ENCODE measurements at regions not wholly inside any gene's neighbourhood (a gene's known extent, or its start where the extent isn't known, plus 50 kb on each side); places are given as distances from the start of the nearest gene placed in this dataset.
A peak's percentile ranks its signal among the peaks of the same experiment; 100 is the strongest.
"Not testable (repeated sequence)": the region's sequence is repeated elsewhere in the genome, so short reads cannot be mapped to it uniquely, and the experiment has no call there.

- 70 to 81% (median 80%) methylated on average over 8 of the region's 8 CpGs for WGBS, 3 donors
- H3K9me3 ChIP-seq (ENCODE audit: control insufficient read depth in 2 of 2, insufficient read depth in 1 of 2, low read depth in 1 of 2, low read length in 1 of 2) = peaks cover 0 to 4% of the 10 kb centered on the region in 2 donors
- DNase-seq = no peak
- H3K4me1 ChIP-seq (ENCODE audit: control insufficient read depth in 3 of 3, insufficient read depth in 2 of 3, low read depth in 1 of 3, low read length in 2 of 3) = no peaks in the 10 kb centered on the region
- no peaks in the 10 kb centered on the region for H3K27me3 ChIP-seq (ENCODE audit: control insufficient read depth in 3 of 3, insufficient read depth in 3 of 3, low read length in 3 of 3)
- no peak for FAIRE-seq
- H3K27ac ChIP-seq (ENCODE audit: low read depth in 1 of 3, low read length in 2 of 3) = no peak overlapping the region
- no peak overlapping the region for H3K4me3 ChIP-seq (ENCODE audit: low read depth in 1 of 3, low read length in 3 of 3)
- H3K36me3 ChIP-seq (ENCODE audit: control insufficient read depth in 3 of 3, insufficient read depth in 2 of 3, low read depth in 1 of 3, low read length in 3 of 3) = no peaks in the 10 kb centered on the region
Observed at GRCh38 chr3:8436661-8437287, 64.8 kb upstream of the LMCD1 start.

- Histone ChIP-seq H3K9me3 (ENCODE audit: control insufficient read depth in 2 of 2, insufficient read depth in 1 of 2, low read depth in 1 of 2, low read length in 1 of 2) (peaks cover 0 to 4% of the 10 kb centered on the region in 2 donors), H3K36me3 (ENCODE audit: control insufficient read depth in 3 of 3, insufficient read depth in 2 of 3, low read depth in 1 of 3, low read length in 3 of 3) (no peaks in the 10 kb centered on the region), H3K4me3 (ENCODE audit: low read depth in 1 of 3, low read length in 3 of 3) (no peak overlapping the region), H3K27ac (ENCODE audit: low read depth in 1 of 3, low read length in 2 of 3) (no peak overlapping the region), H3K27me3 (ENCODE audit: control insufficient read depth in 3 of 3, insufficient read depth in 3 of 3, low read length in 3 of 3) (no peaks in the 10 kb centered on the region), H3K4me1 (ENCODE audit: control insufficient read depth in 3 of 3, insufficient read depth in 2 of 3, low read depth in 1 of 3, low read length in 2 of 3) (peaks cover 0 to 15% (median 0%) of the 10 kb centered on the region in 3 donors)
- 85 to 89% (median 87%) methylated on average over 6 of the region's 7 CpGs for WGBS, 3 donors
- FAIRE-seq (no peak), DNase-seq (no peak)
Observed at GRCh38 chr3:8438507-8439079, 63.0 kb upstream of the LMCD1 start.

- not testable (repeated sequence) for H3K36me3 ChIP-seq (ENCODE audit: control insufficient read depth in 3 of 3, insufficient read depth in 2 of 3, low read depth in 1 of 3, low read length in 3 of 3); FAIRE-seq; H3K27me3 ChIP-seq (ENCODE audit: control insufficient read depth in 3 of 3, insufficient read depth in 3 of 3, low read length in 3 of 3); H3K27ac ChIP-seq (ENCODE audit: low read depth in 1 of 3, low read length in 2 of 3); H3K9me3 ChIP-seq (ENCODE audit: control insufficient read depth in 2 of 2, insufficient read depth in 1 of 2, low read depth in 1 of 2, low read length in 1 of 2); DNase-seq; H3K4me3 ChIP-seq (ENCODE audit: low read depth in 1 of 3, low read length in 3 of 3)
- WGBS, 3 donors = 97 to 100% (median 98%) methylated on average over 9 to 30 of the region's 30 CpGs
- H3K4me1 ChIP-seq (ENCODE audit: control insufficient read depth in 3 of 3, insufficient read depth in 2 of 3, low read depth in 1 of 3, low read length in 2 of 3) = peaks cover 0 to 28% (median 4%) of the 10 kb centered on the region in 3 donors
Observed at GRCh38 chr3:8440142-8440541, 61.5 kb upstream of the LMCD1 start.

GRCh38 chr3:8441969-8442559 lies 59.6 kb upstream of the LMCD1 start:
- no peaks in the 10 kb centered on the region for H3K36me3 ChIP-seq (ENCODE audit: control insufficient read depth in 3 of 3, insufficient read depth in 2 of 3, low read depth in 1 of 3, low read length in 3 of 3)
- no peak for FAIRE-seq
- peaks cover 0 to 4% of the 10 kb centered on the region in 2 donors for H3K9me3 ChIP-seq (ENCODE audit: control insufficient read depth in 2 of 2, insufficient read depth in 1 of 2, low read depth in 1 of 2, low read length in 1 of 2)
- peak; percentile 68 to 78 for DNase-seq
- WGBS, 3 donors = 44 to 52% (median 47%) methylated on average over 8 of the region's 8 CpGs
- H3K27me3 ChIP-seq (ENCODE audit: control insufficient read depth in 3 of 3, insufficient read depth in 3 of 3, low read length in 3 of 3) = no peaks in the 10 kb centered on the region
- no peak overlapping the region for H3K4me3 ChIP-seq (ENCODE audit: low read depth in 1 of 3, low read length in 3 of 3)
- no peak overlapping the region for H3K27ac ChIP-seq (ENCODE audit: low read depth in 1 of 3, low read length in 2 of 3)
- peaks cover 0 to 28% (median 4%) of the 10 kb centered on the region in 3 donors for H3K4me1 ChIP-seq (ENCODE audit: control insufficient read depth in 3 of 3, insufficient read depth in 2 of 3, low read depth in 1 of 3, low read length in 2 of 3)

GRCh38 chr3:8442993-8443650 lies 58.5 kb upstream of the LMCD1 start:
- Histone ChIP-seq H3K4me3 (ENCODE audit: low read depth in 1 of 3, low read length in 3 of 3) (no peak overlapping the region), H3K27ac (ENCODE audit: low read depth in 1 of 3, low read length in 2 of 3) (peak overlapping the region in 2 of 3 donors; percentile 37 to 88), H3K9me3 (ENCODE audit: control insufficient read depth in 2 of 2, insufficient read depth in 1 of 2, low read depth in 1 of 2, low read length in 1 of 2) (peaks cover 0 to 4% of the 10 kb centered on the region in 2 donors), H3K4me1 (ENCODE audit: control insufficient read depth in 3 of 3, insufficient read depth in 2 of 3, low read depth in 1 of 3, low read length in 2 of 3) (peaks cover 0 to 28% (median 4%) of the 10 kb centered on the region in 3 donors), H3K27me3 (ENCODE audit: control insufficient read depth in 3 of 3, insufficient read depth in 3 of 3, low read length in 3 of 3) (no peaks in the 10 kb centered on the region), H3K36me3 (ENCODE audit: control insufficient read depth in 3 of 3, insufficient read depth in 2 of 3, low read depth in 1 of 3, low read length in 3 of 3) (no peaks in the 10 kb centered on the region)
- DNase-seq (peak in 1 of 2 donors; percentile 24), FAIRE-seq (no peak)
- 64 to 68% (median 66%) methylated on average over 4 of the region's 4 CpGs for WGBS, 3 donors

GRCh38 chr3:8443829-8444791 lies 57.5 kb upstream of the LMCD1 start:
- no peaks in the 10 kb centered on the region for H3K36me3 ChIP-seq (ENCODE audit: control insufficient read depth in 3 of 3, insufficient read depth in 2 of 3, low read depth in 1 of 3, low read length in 3 of 3)
- H3K4me3 ChIP-seq (ENCODE audit: low read depth in 1 of 3, low read length in 3 of 3) = no peak overlapping the region
- no peaks in the 10 kb centered on the region for H3K9me3 ChIP-seq (ENCODE audit: control insufficient read depth in 2 of 2, insufficient read depth in 1 of 2, low read depth in 1 of 2, low read length in 1 of 2)
- FAIRE-seq (no peak), DNase-seq (peak; percentile 90 to 97)
- peak overlapping the region in 2 of 3 donors; percentile 88 to 91 for H3K27ac ChIP-seq (ENCODE audit: low read depth in 1 of 3, low read length in 2 of 3)
- H3K27me3 ChIP-seq (ENCODE audit: control insufficient read depth in 3 of 3, insufficient read depth in 3 of 3, low read length in 3 of 3) = no peaks in the 10 kb centered on the region
- WGBS, 3 donors = 17 to 25% (median 24%) methylated on average over 15 of the region's 15 CpGs
- peaks cover 0 to 28% (median 4%) of the 10 kb centered on the region in 3 donors for H3K4me1 ChIP-seq (ENCODE audit: control insufficient read depth in 3 of 3, insufficient read depth in 2 of 3, low read depth in 1 of 3, low read length in 2 of 3)

- H3K4me1 ChIP-seq (ENCODE audit: control insufficient read depth in 3 of 3, insufficient read depth in 2 of 3, low read depth in 1 of 3, low read length in 2 of 3) = peaks cover 0 to 28% (median 4%) of the 10 kb centered on the region in 3 donors
- WGBS, 3 donors = 65 to 68% (median 66%) methylated on average over 3 of the region's 3 CpGs
- H3K9me3 ChIP-seq (ENCODE audit: control insufficient read depth in 2 of 2, insufficient read depth in 1 of 2, low read depth in 1 of 2, low read length in 1 of 2) = no peaks in the 10 kb centered on the region
- no peaks in the 10 kb centered on the region for H3K36me3 ChIP-seq (ENCODE audit: control insufficient read depth in 3 of 3, insufficient read depth in 2 of 3, low read depth in 1 of 3, low read length in 3 of 3)
- FAIRE-seq = no peak
- DNase-seq = no peak
- peak overlapping the region; percentile 20 to 88 (median 86) for H3K27ac ChIP-seq (ENCODE audit: low read depth in 1 of 3, low read length in 2 of 3)
- H3K27me3 ChIP-seq (ENCODE audit: control insufficient read depth in 3 of 3, insufficient read depth in 3 of 3, low read length in 3 of 3) = no peaks in the 10 kb centered on the region
- no peak overlapping the region for H3K4me3 ChIP-seq (ENCODE audit: low read depth in 1 of 3, low read length in 3 of 3)
Observed at GRCh38 chr3:8444883-8445282, 56.7 kb upstream of the LMCD1 start.

Measured in small intestine (tissue), 7 donors.